ENCODE measurements at regions not wholly inside any gene's neighbourhood (a gene's known extent, or its start where the extent isn't known, plus 50 kb on each side); places are given as distances from the start of the nearest gene placed in this dataset.
"Not testable (repeated sequence)": the region's sequence is repeated elsewhere in the genome, so short reads cannot be mapped to it uniquely, and the experiment has no call there.

GRCh38 chr14:37650356-37651037 lies 55.1 kb downstream of the TTC6 start:
- DNase-seq: no peak

DNA sequence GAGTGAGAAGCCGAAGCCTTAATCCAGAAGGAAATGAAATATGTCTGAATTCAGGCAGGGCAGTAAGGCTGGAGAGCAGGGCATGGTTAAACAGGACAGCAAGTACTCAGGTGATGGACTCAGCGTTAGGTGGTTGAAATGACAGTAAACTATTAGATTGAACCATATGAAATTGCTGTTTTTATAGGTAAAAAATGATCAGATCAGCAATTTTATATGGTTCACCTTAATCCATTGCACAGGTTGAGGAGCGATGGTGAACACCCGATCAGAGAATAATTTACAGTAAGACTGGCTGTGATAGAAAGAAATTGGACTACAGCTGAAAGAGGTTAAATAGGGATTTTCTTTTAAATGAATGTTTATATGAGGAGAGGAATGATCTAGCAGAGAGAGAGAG lies 56.6 kb downstream of the TTC6 start:
- no peak for DNase-seq

- DNase-seq: no peak
Observed at GRCh38 chr14:37655418-37655817, 60.0 kb downstream of the TTC6 start.

DNA sequence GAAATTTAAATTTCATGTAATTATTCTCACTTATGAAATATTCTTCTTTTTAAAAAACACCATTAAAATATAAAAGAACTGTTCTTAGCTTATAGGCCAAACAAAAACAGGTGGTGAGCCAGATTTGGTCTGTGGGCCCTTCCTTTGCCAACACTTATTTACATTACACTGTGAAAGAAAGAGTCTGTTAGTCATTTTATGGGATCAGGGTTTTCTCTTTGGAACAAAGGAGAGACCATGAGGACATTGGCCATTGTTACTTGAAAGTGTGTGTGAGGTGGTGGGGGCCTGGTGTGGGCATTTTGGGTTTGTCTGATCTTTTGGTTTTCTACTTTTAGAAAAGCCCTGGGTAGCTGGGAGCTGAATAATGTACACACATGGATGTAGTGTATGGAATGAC lies 62.7 kb downstream of the TTC6 start:
- no peak for DNase-seq

DNA sequence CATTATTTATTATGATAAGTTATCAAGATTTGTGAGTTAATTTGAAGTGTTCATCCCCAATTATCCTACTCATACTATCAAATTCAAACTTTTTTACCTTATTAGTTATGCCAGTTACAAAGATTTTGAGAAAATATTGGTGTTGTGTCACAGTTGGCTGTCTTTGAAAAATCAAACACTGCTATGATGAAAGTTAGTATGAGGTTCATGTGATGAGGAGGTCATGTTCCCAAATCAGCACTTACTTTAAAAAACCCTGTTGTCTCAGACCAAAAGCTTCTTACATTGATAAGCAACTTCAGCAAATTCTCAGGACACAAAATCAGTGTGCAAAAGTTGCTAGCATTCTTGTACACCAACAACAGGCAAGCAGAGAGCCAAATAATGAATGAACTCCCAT lies 68.1 kb downstream of the TTC6 start:
- DNase-seq: no peak

DNA sequence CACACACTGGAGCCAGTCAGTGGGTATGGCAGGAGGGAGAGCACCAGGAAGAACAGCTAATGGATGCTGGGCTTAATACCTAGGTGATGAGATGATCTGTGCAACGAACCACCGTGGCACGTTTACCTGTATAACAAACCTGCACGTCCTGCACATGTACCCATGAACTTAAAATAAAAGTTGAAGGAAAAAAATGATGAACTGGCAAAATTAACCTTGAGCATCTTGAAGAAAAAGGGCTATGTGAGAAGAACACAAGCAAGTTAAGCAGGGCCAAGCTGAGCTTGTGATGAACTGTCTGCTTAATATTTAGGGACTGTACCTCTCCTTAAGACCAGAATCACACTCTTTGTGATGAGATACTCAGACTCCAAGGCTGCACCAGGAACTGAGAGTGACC lies 70.0 kb downstream of the TTC6 start:
- no peak for DNase-seq

- DNase-seq: no peak
Observed at GRCh38 chr14:37665951-37666350, 70.5 kb downstream of the TTC6 start.

GRCh38 chr14:37668646-37669045 lies 73.2 kb downstream of the TTC6 start:
- no peak for DNase-seq

DNA sequence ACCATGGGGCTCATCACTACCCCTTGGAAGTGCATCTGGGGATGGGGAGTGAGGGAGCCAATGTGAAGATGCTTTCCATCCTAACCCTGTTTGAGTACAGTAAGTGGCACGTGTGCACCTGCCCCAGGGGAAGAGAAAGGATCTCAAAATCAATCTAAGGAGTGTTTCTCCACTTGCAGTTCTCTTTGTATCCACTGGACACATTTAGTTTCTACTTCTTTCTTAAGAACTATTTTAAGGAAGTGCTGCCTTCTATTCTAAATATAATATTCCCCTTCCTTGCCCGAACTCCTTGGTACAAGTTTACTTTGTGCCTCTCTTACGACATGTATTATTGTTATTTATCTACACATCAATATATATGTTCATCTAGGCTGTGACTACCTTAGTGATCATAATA lies 73.8 kb downstream of the TTC6 start:
- no peak for DNase-seq

- no peak for DNase-seq
Observed at GRCh38 chr14:37673439-37673838, 78.0 kb downstream of the TTC6 start.

GRCh38 chr14:37678916-37679315 lies 83.5 kb downstream of the TTC6 start:
- DNase-seq: no peak

DNA sequence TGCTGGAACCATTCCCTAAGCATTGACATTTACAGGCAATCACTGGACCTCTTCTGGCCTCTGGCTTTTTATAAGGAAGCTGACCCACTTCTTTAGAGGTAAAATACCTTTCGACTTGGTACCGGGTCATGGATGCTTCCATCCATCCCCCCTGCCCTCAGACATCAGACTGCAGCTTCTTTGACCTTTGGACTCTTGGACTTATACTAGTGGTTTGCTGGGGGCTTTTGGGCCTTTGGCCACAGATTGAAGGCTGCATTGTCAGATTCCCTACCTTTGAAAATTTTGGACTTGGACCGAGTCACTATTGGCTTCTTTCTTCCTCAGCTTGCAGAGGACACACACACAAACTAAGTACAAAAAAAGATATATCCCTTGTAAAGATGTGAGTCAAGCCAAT lies 86.1 kb downstream of the TTC6 start:
- DNase-seq: no peak

GRCh38 chr14:37692680-37693079 lies 97.3 kb downstream of the TTC6 start:
- not testable (repeated sequence) for DNase-seq

- not testable (repeated sequence) for DNase-seq
Observed at GRCh38 chr14:37693420-37693819, 98.0 kb downstream of the TTC6 start.

GRCh38 chr14:37695866-37696265 lies 100.4 kb downstream of the TTC6 start:
- DNase-seq: no peak

GRCh38 chr14:37697489-37698121 lies 102.2 kb downstream of the TTC6 start:
- no peak for DNase-seq

DNA sequence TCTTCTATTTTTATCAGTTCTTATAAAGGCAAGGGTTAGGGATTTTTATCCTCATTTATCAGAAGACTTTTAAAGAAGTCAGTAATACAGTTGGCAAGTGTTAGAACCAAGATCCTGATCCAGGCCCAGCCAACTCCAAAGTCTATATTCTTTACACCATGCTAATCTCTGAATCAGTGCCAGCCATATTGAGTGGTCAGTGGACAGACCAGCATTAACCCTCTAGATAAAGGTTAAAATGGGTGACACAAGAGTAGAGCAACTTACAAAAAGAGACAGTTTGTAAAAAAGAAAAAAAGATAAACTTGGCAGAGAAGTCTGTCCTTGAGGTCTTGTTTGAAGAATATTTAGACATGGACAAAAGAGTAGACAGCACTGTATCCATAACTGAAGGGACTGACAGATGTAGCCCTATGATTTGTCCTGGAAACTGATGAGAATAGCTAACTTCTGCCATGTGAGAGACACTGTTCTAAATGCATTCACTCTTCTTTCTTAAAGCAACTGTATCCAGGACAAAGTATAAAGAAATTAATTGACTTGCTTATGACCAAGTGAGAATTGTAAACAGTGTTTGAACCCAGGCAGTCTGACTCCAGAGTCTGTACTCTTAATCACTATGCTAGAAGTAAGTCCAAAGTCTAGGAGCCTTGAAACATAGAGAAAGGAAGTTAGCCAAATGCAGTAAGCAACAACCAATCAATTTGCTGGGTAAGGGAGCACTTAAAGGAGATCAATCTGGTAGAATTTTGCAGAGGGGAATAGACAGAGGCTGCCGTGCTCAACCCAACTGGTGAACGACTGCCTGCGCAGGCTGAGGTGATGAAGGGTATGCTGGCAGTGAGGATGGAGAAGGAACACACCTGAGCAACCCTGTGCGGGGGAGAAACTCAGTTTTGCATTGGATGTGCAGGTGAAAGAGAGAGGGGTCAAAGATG lies 103.7 kb downstream of the TTC6 start:
- DNase-seq: no peak

GRCh38 chr14:37707716-37708115 lies 112.3 kb downstream of the TTC6 start:
- DNase-seq: no peak

- DNase-seq: no peak
Observed at GRCh38 chr14:37708481-37708880, 113.1 kb downstream of the TTC6 start.

GRCh38 chr14:37709419-37710195 lies 114.2 kb downstream of the TTC6 start:
- DNase-seq: peak; percentile 2

GRCh38 chr14:37711356-37711830 lies 116.0 kb downstream of the TTC6 start:
- no peak for DNase-seq

DNA sequence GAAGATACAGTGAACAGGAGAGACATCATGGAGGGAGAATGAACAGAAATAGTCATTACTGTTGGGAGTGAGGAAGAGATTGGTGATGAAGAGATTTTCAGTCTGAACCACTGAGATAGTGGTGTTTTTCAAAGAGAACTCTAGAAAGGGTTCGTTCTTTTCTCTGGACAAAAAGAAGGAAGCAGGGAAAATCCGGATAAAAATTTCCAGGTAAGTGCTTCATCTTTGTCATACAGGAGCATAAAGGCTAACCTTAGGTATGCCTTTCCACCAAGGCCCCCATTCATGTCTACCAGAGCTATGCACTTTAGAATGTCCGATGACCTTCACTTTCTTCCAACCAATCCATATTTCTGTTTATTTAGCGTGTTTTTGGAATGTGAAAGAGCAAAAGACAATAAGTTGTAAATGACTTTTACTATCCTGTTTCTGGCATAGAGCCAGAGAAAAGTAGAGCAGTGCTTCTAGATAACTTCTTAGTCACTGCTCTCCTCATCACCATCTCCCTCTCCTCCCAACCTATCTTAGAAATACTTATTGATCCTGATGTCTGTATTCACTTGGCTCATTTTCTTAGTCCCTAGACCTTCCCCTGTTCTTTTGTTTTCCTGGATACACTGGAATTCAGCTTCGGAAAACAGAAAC lies 116.5 kb downstream of the TTC6 start:
- DNase-seq: no peak

Data from midbrain (tissue), 1 donor.